NCI-H2227 (cell line): ENCODE measurements at regions not wholly inside any gene's neighbourhood (a gene's known extent, or its start where the extent isn't known, plus 50 kb on each side); places are given as distances from the start of the nearest gene placed in this dataset.
"Not testable (repeated sequence)": the region's sequence is repeated elsewhere in the genome, so short reads cannot be mapped to it uniquely, and the experiment has no call there.

Experiments
- DNase-seq: peaks from one replicate; lab custom pipeline; 2025; ENCODE audit not compliant: unreplicated experiment; lab: John Stamatoyannopoulos, UW

DNA sequence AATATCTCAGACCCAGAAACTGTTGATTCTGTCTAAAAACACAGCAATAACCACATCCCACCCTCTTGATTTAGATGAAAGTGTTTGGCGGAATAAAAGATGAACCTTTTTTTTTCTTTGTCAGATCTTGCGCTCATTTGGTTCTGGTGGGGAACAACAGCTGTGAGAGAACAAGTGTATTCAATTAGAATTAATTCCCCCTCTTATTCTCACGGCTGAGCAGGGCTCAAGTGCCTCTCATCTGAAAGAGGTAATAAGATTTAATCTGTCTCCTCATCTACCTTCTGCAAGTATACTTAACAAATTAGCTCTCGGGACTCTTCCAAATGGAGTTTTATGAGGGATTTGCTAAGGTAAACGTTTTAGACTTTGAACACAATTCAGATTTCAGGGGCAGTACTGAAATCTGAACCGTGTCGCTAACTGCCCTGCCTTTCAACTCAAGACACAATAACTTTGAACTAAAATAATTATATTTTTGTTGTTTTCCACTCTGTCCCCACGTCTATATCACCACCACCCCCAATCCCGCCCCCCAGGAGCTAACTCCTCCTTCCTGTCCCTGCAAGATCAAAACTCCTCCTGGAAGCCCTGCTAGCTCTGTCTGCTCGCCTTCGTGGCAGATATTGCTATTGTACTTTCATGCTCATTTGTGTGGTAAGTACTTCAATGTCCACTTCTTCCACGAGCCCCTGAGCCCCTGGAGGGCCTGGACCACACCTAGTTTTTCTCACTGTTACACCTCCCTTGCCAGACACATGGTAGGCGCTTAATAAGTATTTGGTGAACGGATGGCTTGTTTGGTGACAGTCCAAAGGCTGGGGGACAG, 54.2 kb upstream of the ROPN1B start:
- DNase-seq, result peak; percentile 5

DNA sequence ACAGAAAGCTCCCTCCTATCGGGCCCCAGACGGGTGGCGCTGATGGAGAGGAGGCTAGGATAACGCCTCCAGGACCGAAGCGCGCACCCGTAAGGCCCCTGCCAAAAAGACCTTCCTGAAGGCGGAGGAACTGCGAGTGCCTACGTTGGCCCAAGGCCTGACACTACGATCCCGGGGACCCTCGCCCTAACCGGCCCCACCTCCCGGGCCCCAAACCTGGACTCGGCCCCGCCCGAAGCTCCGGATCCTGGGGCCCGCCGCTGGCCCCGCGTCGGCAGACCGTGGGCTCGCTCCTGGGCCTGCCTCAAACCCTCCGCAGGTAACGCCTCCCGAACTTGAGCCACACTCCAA, 53.6 kb upstream of the ROPN1B start:
- DNase-seq, result not testable (repeated sequence)

DNA sequence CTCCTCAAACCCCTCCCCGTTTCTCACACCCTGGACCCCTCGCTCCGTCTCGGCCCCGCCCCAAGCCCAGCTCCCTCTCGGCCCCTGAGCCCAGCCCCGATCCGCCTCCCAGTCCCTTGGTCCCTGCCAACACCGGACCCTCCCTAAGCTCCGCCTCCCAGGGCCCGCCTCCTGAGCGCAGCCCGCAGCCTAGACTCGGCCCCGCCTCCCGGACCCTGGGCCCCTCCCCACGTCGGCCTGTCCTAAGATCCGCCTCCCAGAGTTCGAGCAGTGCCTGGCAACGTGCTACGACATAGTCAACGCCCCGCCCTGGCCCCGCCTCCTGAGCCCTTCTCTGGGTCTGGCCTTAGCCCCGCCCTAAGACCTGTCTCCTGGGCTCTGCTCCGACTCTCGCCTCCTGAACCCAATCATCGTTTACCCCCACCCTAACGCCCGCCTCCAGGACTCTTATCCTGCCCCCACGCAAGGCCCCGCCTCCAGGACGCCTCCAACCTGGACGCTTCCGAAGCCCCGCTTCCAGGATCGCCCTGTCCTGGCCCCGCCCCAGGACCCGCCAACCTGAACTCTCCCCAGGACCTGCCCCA, 53.1 kb upstream of the ROPN1B start:
- DNase-seq, result peak; percentile 97

DNA sequence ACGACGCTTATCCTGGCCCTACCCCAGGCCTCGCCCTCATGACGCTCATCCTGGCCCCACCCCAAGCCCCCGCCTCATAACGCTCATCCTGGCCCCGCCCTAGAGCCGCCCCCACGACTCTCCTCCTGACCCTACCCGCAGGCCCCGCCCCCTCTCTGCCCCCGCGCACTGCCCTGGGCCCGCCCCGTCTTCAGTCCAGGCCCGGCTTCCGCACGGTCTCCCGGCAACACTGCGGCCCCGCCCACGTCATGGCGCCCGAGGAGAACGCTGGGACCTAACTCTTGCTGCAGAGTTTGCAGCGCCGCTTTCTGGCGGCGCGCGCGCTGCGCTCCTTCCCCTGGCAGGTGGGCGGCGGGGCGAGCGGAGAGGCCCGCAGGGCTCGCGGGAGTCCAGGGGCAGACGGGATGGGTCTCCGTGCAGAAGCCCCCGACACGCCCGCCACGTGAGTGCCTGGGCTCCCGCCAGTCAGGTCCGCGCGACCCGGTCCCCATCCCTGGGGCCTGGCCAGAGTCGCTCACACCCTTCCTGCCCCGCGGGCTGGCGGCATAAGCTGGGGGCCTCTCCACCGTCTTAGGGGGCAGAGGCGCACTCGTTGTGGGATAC, 52.5 kb upstream of the ROPN1B start:
- peak; percentile 92 for DNase-seq

DNA sequence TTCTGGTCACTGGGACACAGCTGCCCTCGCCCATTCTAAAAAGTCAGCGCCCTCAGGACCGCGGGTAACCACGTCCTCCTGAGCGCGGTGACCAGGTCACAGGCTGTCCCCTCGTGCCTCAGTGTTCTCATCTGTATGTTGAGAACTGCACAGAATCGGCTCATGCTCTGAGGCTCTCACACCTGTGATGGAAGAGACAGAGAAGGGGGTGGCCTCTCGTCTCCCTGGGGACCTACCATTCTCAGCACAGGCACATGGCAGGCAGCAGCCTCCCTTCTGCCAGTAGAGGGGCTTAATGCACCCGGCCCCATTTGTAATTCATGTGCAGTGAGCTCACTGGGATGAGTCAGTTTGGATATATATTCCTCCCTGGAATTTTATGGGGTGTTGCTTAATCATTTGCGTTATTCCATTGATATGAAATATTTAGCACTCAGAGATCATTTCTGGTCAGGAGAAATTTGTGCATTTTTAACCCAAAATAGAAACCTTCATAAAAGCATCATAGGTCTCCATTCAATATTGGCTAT, 51.9 kb upstream of the ROPN1B start:
- peak; percentile 27 for DNase-seq

DNA sequence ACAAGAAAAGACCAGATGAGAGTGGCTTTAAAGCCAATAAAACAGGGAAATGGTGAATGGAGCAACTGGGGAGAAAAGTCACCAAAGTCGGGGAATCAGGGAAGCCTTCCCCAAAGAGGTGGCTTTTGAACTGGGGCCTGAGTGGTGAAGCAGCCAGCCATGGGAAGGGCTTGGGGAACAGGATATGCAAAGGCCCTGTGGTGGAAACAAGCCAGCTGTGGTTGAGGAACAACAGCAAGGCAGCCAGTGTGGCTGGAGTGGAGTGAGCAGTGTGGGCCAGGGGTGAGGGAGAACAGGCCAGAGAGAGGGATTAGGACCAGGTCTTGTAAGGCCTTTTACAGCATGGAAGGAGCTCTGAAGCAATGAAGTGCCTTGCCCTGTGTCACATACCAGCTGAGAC, 51.0 kb upstream of the ROPN1B start:
- DNase-seq, result not testable (repeated sequence)

DNA sequence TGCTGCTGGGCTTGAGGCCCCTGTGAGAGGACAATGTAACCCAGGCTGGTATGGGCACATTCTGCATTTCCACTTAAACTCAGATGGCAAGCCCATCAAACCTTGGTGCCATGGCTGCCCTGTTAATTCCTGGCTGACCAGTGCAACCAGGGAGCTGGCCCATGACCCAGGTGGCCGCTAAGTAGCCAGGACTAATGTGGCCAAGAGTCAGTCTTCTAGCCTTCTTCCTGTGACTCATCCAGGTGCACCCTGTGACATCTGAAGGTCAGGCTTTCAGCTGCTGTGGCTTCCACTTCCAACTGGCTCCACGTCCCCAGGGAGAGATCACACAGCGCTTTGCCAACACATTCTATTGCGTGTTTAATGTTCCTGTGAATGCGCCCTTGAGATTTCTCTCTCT, 50.5 kb upstream of the ROPN1B start:
- not testable (repeated sequence) for DNase-seq

DNA sequence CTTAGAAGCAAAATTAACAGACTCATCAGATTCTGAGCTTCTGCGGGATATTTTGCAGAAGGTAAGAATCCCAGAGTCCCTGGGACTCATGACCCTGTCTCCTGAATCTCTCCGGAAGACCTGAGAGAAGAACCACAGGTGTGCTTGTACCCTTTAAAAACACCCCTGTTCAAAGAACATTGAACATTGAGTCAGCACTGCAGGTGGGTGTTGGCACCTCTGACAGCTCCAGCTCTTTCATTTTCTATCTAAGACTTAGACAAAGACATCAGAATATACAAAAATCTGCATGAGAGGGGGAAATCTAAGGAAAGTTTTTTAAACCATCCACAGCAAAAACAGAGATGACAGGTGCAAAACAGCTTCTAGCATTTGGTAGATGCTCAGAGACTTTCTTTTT, 50.1 kb upstream of the ROPN1B start:
- DNase-seq, result not testable (repeated sequence)
